ENCODE measurements at regions not wholly inside any gene's neighbourhood (a gene's known extent, or its start where the extent isn't known, plus 50 kb on each side); places are given as distances from the start of the nearest gene placed in this dataset.

DNA sequence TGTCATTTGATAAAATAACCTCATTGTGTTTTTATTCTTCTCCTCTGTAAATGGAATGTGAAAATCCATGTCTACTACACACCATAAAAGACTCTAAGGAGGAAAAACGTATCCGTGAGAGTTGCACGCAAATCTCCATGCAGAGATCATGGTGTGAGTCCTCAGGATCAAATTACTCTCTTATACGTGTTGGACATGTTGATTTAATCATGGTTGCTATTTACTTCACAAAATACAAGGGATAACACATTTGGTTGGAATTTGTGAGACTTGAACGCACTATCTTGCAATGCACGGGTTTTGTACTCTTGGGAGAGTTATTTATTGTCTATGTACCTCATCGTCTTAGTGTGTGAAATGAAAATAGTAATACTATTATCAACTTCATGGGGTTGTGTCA, 128.0 kb upstream of the RASSF8 start:
- intact Hi-C loops (cut with DNase I), result no loop called here
- Histone ChIP-seq H3K9me3 (no peaks in the 10 kb centered on the region), H3K4me1 (peaks cover 0 to 6% (median 0%) of the 10 kb centered on the region in 3 donors), H3K36me3 (no peaks in the 10 kb centered on the region), H3K27me3 (no peaks in the 10 kb centered on the region), H3K4me3 (no peak overlapping the region), H3K27ac (no peak overlapping the region)
- WGBS, 2 donors, result 81 to 82% methylated on average over 7 of the region's 7 CpGs
- no peak for DNase-seq
- no peak for TF ChIP-seq POLR2A (IDR thresholded peaks at IDR 0.05)
- TF ChIP-seq, protein P1, sequence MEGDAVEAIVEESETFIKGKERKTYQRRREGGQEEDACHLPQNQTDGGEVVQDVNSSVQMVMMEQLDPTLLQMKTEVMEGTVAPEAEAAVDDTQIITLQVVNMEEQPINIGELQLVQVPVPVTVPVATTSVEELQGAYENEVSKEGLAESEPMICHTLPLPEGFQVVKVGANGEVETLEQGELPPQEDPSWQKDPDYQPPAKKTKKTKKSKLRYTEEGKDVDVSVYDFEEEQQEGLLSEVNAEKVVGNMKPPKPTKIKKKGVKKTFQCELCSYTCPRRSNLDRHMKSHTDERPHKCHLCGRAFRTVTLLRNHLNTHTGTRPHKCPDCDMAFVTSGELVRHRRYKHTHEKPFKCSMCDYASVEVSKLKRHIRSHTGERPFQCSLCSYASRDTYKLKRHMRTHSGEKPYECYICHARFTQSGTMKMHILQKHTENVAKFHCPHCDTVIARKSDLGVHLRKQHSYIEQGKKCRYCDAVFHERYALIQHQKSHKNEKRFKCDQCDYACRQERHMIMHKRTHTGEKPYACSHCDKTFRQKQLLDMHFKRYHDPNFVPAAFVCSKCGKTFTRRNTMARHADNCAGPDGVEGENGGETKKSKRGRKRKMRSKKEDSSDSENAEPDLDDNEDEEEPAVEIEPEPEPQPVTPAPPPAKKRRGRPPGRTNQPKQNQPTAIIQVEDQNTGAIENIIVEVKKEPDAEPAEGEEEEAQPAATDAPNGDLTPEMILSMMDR (IDR thresholded peaks at IDR 0.05), result no peak

DNA sequence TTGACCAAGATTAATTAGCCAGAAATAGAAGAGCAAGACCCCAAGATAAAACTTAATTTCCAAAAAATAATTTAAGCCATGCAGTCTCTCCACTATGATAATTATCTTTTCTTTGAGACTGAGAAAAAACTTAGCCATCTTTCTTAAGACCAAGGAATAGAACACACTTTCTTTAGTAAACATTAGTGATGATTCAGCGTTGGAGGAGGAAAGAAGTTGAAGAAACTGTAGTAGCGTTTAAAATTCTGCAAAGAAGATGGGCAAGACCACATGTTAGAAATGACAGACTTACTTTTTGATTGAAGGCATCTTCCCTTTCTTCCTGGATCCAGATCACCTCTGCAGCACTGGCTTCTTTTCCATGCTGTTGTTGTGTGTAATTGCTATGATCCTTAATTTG, 124.8 kb upstream of the RASSF8 start:
- Histone ChIP-seq H3K4me1 (no peaks in the 10 kb centered on the region), H3K4me3 (no peak overlapping the region), H3K27ac (no peak overlapping the region), H3K36me3 (no peaks in the 10 kb centered on the region), H3K27me3 (no peaks in the 10 kb centered on the region), H3K9me3 (no peaks in the 10 kb centered on the region)
- no peak for DNase-seq
- intact Hi-C loops (cut with DNase I), result no loop called here
- 72 to 75% methylated on average over 2 of the region's 2 CpGs for WGBS, 2 donors
- TF ChIP-seq, protein P1 (IDR thresholded peaks at IDR 0.05), result no peak
- no peak for TF ChIP-seq POLR2A (IDR thresholded peaks at IDR 0.05)

DNA sequence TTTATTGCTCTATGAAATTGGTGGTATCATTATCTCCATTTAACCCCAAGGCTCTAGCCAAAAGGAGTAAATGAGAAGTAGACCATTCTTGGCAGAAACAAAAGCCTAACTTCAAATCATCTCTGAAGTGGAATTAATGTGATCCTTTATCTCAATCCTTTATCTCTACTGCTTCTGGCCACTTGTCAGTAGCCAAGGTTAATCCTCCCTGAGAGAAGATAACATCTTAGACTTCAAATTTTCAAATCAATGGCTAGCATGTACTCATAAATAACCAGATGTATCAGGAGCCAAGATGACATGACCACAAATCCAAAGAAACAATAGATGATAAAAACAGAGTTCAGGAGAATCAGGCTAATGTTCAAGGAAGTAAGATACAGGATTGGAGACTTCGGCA, 123.1 kb upstream of the RASSF8 start:
- DNase-seq, result no peak
- WGBS, 2 donors, result 81 to 85% methylated on average over 1 of the region's 1 CpG
- intact Hi-C loops (cut with DNase I), result no loop called here
- no peak for TF ChIP-seq POLR2A (IDR thresholded peaks at IDR 0.05)
- TF ChIP-seq, protein P1 (IDR thresholded peaks at IDR 0.05), result no peak
- Histone ChIP-seq H3K36me3 (no peaks in the 10 kb centered on the region), H3K4me1 (no peaks in the 10 kb centered on the region), H3K27me3 (no peaks in the 10 kb centered on the region), H3K4me3 (no peak overlapping the region), H3K27ac (no peak overlapping the region), H3K9me3 (no peaks in the 10 kb centered on the region)

DNA sequence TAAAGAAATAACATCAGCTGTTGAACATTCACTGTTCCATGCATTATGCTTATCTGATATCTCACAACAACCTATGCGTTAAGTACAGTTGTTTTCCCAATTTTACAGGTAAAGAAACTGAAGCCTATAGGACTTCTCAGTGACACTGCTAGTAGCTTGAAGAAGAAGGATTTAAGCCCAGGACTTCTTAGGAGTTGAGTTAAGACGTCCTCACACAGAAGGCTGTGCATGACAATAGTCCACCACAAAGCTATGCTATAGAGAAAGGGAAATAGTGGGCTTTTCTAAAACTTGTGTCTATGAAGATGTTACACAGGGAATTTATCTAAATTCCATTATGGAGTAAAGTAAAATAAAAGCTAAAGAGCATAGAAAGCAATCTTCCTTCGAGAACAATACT, 120.5 kb upstream of the RASSF8 start:
- Histone ChIP-seq H3K4me3 (no peak overlapping the region), H3K27ac (no peak overlapping the region), H3K27me3 (no peaks in the 10 kb centered on the region), H3K4me1 (no peaks in the 10 kb centered on the region), H3K9me3 (no peaks in the 10 kb centered on the region), H3K36me3 (no peaks in the 10 kb centered on the region)
- TF ChIP-seq POLR2A (IDR thresholded peaks at IDR 0.05), result no peak
- TF ChIP-seq, protein P1 (IDR thresholded peaks at IDR 0.05), result no peak
- DNase-seq, result no peak
- intact Hi-C loops (cut with DNase I), result no loop called here
- 79 to 91% methylated on average over 3 of the region's 3 CpGs for WGBS, 2 donors

DNA sequence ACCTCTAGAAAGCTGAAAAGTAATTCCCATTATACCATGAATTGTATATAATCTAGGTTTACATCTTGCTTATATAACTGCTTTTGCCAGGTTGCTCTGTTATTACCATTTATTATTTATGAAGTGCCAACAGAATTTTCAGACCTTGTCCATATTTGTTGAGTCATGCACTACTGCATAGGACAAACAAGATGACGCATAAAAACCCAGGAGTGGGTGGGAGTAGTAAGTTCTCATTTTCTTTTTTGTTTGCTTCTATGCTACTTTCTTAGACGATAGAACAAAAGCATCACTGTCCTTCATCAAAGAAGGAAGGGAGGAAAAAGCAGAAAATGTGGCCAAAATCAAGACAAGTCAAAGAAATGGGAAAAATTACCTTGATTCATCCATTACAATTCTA, 119.0 kb upstream of the RASSF8 start:
- no peak for TF ChIP-seq POLR2A (IDR thresholded peaks at IDR 0.05)
- TF ChIP-seq, protein P1 (IDR thresholded peaks at IDR 0.05), result no peak
- 27 to 44% methylated on average over 2 of the region's 2 CpGs for WGBS, 2 donors
- Histone ChIP-seq H3K27me3 (no peaks in the 10 kb centered on the region), H3K4me1 (no peaks in the 10 kb centered on the region), H3K36me3 (no peaks in the 10 kb centered on the region), H3K4me3 (no peak overlapping the region), H3K9me3 (no peaks in the 10 kb centered on the region), H3K27ac (no peak overlapping the region)
- DNase-seq, result no peak
- intact Hi-C loops (cut with DNase I), result no loop called here

All from esophagus squamous epithelium (tissue), 5 donors.